HG02885 (cell line): ENCODE measurements at regions not wholly inside any gene's neighbourhood (a gene's known extent, or its start where the extent isn't known, plus 50 kb on each side); places are given as distances from the start of the nearest gene placed in this dataset.
"Not testable (repeated sequence)": the region's sequence is repeated elsewhere in the genome, so short reads cannot be mapped to it uniquely, and the experiment has no call there.

Experiments
- ATAC-seq: cut with Tn5 transposase; IDR thresholded peaks from one replicate; pipeline ENCODE4 v1.9.1; 2021; ENCODE audit warnings: mild to moderate bottlenecking; ENCODE audit not compliant: unreplicated experiment, poor library complexity

- ATAC-seq, result not testable (repeated sequence)
Observed at GRCh38 chr4:74505355-74505978, 60.5 kb downstream of the AREG start.

GRCh38 chr4:74509363-74509762, 64.4 kb downstream of the AREG start:
- not testable (repeated sequence) for ATAC-seq

GRCh38 chr4:74516303-74516702, 71.4 kb downstream of the AREG start:
- no peak for ATAC-seq

GRCh38 chr4:74517996-74518395, 73.1 kb downstream of the AREG start:
- no peak for ATAC-seq

- ATAC-seq, result no peak
Observed at GRCh38 chr4:74522251-74522991, 77.5 kb downstream of the AREG start.

- no peak for ATAC-seq
Observed at GRCh38 chr4:74523096-74523495, 78.2 kb downstream of the AREG start.

- ATAC-seq, result no peak
Observed at GRCh38 chr4:74524985-74525384, 80.0 kb downstream of the AREG start.

GRCh38 chr4:74527049-74527448, 82.1 kb downstream of the AREG start:
- no peak for ATAC-seq

- ATAC-seq, result no peak
Observed at GRCh38 chr4:74528178-74528577, 83.2 kb downstream of the AREG start.

GRCh38 chr4:74529284-74530041, 84.5 kb downstream of the AREG start:
- ATAC-seq, result no peak

- ATAC-seq, result peak; percentile 88
Observed at GRCh38 chr4:74531963-74532794, 87.2 kb downstream of the AREG start.

GRCh38 chr4:74534121-74534520, 89.2 kb downstream of the AREG start:
- ATAC-seq, result no peak

- ATAC-seq, result no peak
Observed at GRCh38 chr4:74534936-74535335, 90.0 kb downstream of the AREG start.

GRCh38 chr4:74535512-74535911, 90.6 kb downstream of the AREG start:
- ATAC-seq, result no peak

GRCh38 chr4:74536557-74536956, 91.6 kb downstream of the AREG start:
- no peak for ATAC-seq

- no peak for ATAC-seq
Observed at GRCh38 chr4:74537459-74537858, 92.5 kb downstream of the AREG start.

GRCh38 chr4:74539044-74539790, 94.3 kb downstream of the AREG start:
- no peak for ATAC-seq

- ATAC-seq, result no peak
Observed at GRCh38 chr4:74540193-74540592, 95.3 kb downstream of the AREG start.

GRCh38 chr4:74541667-74542066, 96.7 kb downstream of the AREG start:
- no peak for ATAC-seq
